Caco-2 (cell line): ENCODE measurements at regions not wholly inside any gene's neighbourhood (a gene's known extent, or its start where the extent isn't known, plus 50 kb on each side); places are given as distances from the start of the nearest gene placed in this dataset.

Source experiments
- BruUV-seq: library from RNA; stranded (reverse); fragments of 400-500 nt; replicated peaks from 2 replicates; lab custom pipeline; 2021; lab: Mats Ljungman, UMichigan
- CTCF ChIA-PET: fragments of 300-600 bp; sonication (Branson Sonifier 250); formaldehyde crosslinking; loops from one replicate; lab custom pipeline; 2022; ENCODE audit warnings: antibody characterized with exemption; lab: Charles Lee
- POLR2A ChIA-PET: fragments of 300-600 bp; sonication (Branson Sonifier 250); formaldehyde crosslinking; loops from one replicate; lab custom pipeline; 2022; ENCODE audit warnings: antibody characterized with exemption; lab: Charles Lee
- DNase-seq, 2 experiments: peaks; one replicate each; pipeline versions ENCODE4 v3.0.0 to v3.0.0-alpha.2; 2020 to 2022
- H3K27me3 ChIP-seq: replicated peaks from 2 replicates; pipeline ENCODE4 v1.6.0; 2011; ENCODE audit warnings: low read length; ENCODE audit not compliant: control insufficient read depth, insufficient read depth
- H3K36me3 ChIP-seq: 2 replicates; pipeline ENCODE4 v1.5.1; 2011; ENCODE audit warnings: low read length; ENCODE audit not compliant: control insufficient read depth, insufficient read depth
- H3K4me1 ChIP-seq: fragments of 250-450 bp; sonication (Bioruptor Pico); 2 replicates; pipeline ENCODE4 v1.5.1; 2020; ENCODE audit warnings: mild to moderate bottlenecking
- H3K4me3 ChIP-seq: 2 replicates; pipeline ENCODE4 v1.5.1; 2011; ENCODE audit warnings: low read depth, mild to moderate bottlenecking, control low read depth, low read length
- H3K9me3 ChIP-seq: fragments of 250-450 bp; sonication (Bioruptor Pico); 2 replicates; pipeline ENCODE4 v1.5.1; 2020; ENCODE audit warnings: mild to moderate bottlenecking, moderate library complexity
- H3K27ac Mint-ChIP-seq: one replicate; pipeline ENCODE4 v1.8.0; 2022; ENCODE audit warnings: mixed read lengths; ENCODE audit not compliant: unreplicated experiment
- H3K27me3 Mint-ChIP-seq: one replicate; pipeline ENCODE4 v1.8.0; 2022; ENCODE audit warnings: mixed read lengths; ENCODE audit not compliant: insufficient read depth, unreplicated experiment
- H3K36me3 Mint-ChIP-seq: one replicate; pipeline ENCODE4 v1.8.0; 2022; ENCODE audit warnings: mild to moderate bottlenecking, mixed read lengths; ENCODE audit not compliant: insufficient read depth, unreplicated experiment
- H3K4me1 Mint-ChIP-seq: one replicate; pipeline ENCODE4 v1.8.0; 2022; ENCODE audit warnings: low read depth, mixed read lengths; ENCODE audit not compliant: unreplicated experiment
- H3K4me3 Mint-ChIP-seq: one replicate; pipeline ENCODE4 v1.8.0; 2022; ENCODE audit warnings: mild to moderate bottlenecking, moderate library complexity, mixed read lengths; ENCODE audit not compliant: unreplicated experiment
- H3K9me3 Mint-ChIP-seq: one replicate; pipeline ENCODE4 v1.8.0; 2022; ENCODE audit warnings: mixed read lengths; ENCODE audit not compliant: unreplicated experiment
- CTCF ChIP-seq, 2 experiments: fragments of 200-600 bp in 1 of 2; IDR thresholded peaks; 1 replicate in 1 of 2; 2 replicates in 1 of 2; pipeline versions ENCODE4 v1.5.1 to v1.8.0; 2011 to 2022; ENCODE audit warnings: antibody characterized with exemption in 1 of 2, control low read depth in 1 of 2, inconsistent platforms in 1 of 2, low read depth in 1 of 2, low read length in 1 of 2, mild to moderate bottlenecking in 1 of 2, moderate library complexity in 1 of 2; ENCODE audit not compliant: insufficient read depth in 1 of 2, severe bottlenecking in 1 of 2, unreplicated experiment in 1 of 2
- intact Hi-C: fragments of 100-400 bp; cut with micrococcal nuclease; formaldehyde crosslinking; loops from one replicate; pipeline ENCODE4 v1.10.0; 2022; ENCODE audit not compliant: unreplicated experiment

- intact Hi-C loops, result no loop called here
- H3K4me1 ChIP-seq, result no peaks in the 10 kb centered on the region
- peaks cover 7% of the 10 kb centered on the region for H3K27me3 Mint-ChIP-seq
- no peak overlapping the region for H3K4me3 Mint-ChIP-seq
- H3K9me3 Mint-ChIP-seq, result no peaks in the 10 kb centered on the region
- no peaks in the 10 kb centered on the region for H3K4me1 Mint-ChIP-seq
- no peaks in the 10 kb centered on the region for H3K36me3 Mint-ChIP-seq
- no TSS peak for BruUV-seq
- H3K9me3 ChIP-seq, result no peaks in the 10 kb centered on the region; the same call in 1 of the 2 replicates
- DNase-seq, result no peak
- ChIA-PET POLR2A (no interaction called here), CTCF (no interaction called here)
- no peaks in the 10 kb centered on the region for H3K27me3 ChIP-seq
- H3K36me3 ChIP-seq, result no peaks in the 10 kb centered on the region
- H3K27ac Mint-ChIP-seq, result no peak overlapping the region
- TF ChIP-seq CTCF (IDR thresholded peaks at IDR 0.05; ENCODE audit: insufficient read depth in 1 of 2, low read depth in 1 of 2, low read length in 1 of 2, severe bottlenecking in 1 of 2, unreplicated experiment in 1 of 2), result no peak
- H3K4me3 ChIP-seq, result no peak overlapping the region
These were observed 63.6 kb upstream of the BMPER start for GRCh38 chr7:33841705-33842129.

GRCh38 chr7:33842150-33842549 is 63.2 kb upstream of the BMPER start:
- no peak for TF ChIP-seq CTCF (IDR thresholded peaks at IDR 0.05; ENCODE audit: insufficient read depth in 1 of 2, low read depth in 1 of 2, low read length in 1 of 2, severe bottlenecking in 1 of 2, unreplicated experiment in 1 of 2)
- no TSS peak for BruUV-seq
- ChIA-PET CTCF (no interaction called here), POLR2A (no interaction called here)
- no peaks in the 10 kb centered on the region for H3K27me3 ChIP-seq
- DNase-seq, result no peak
- H3K9me3 ChIP-seq, result no peaks in the 10 kb centered on the region
- no peak overlapping the region for H3K4me3 ChIP-seq
- no peaks in the 10 kb centered on the region for H3K4me1 Mint-ChIP-seq
- H3K27me3 Mint-ChIP-seq, result peaks cover 7% of the 10 kb centered on the region
- intact Hi-C loops, result no loop called here
- no peak overlapping the region for H3K27ac Mint-ChIP-seq
- no peaks in the 10 kb centered on the region for H3K9me3 Mint-ChIP-seq
- no peak overlapping the region for H3K4me3 Mint-ChIP-seq
- no peaks in the 10 kb centered on the region for H3K4me1 ChIP-seq
- no peaks in the 10 kb centered on the region for H3K36me3 ChIP-seq
- no peaks in the 10 kb centered on the region for H3K36me3 Mint-ChIP-seq

- Histone ChIP-seq H3K9me3 (no peaks in the 10 kb centered on the region), H3K4me1 (no peaks in the 10 kb centered on the region), H3K36me3 (no peaks in the 10 kb centered on the region), H3K27me3 (no peaks in the 10 kb centered on the region), H3K4me3 (no peak overlapping the region)
- DNase-seq, result no peak
- H3K4me3 Mint-ChIP-seq, result no peak overlapping the region
- no TSS peak for BruUV-seq
- no peaks in the 10 kb centered on the region for H3K36me3 Mint-ChIP-seq
- peaks cover 10% of the 10 kb centered on the region for H3K27me3 Mint-ChIP-seq
- no peaks in the 10 kb centered on the region for H3K9me3 Mint-ChIP-seq
- POLR2A ChIA-PET, result no interaction called here
- no peak overlapping the region for H3K27ac Mint-ChIP-seq
- intact Hi-C loops, result loop anchor here (2.0 kb wide), 1 partner anchor 39 kb away; no protein-coding TSS in a partner anchor
- CTCF ChIA-PET, result no interaction called here
- H3K4me1 Mint-ChIP-seq, result no peaks in the 10 kb centered on the region
- no peak for TF ChIP-seq CTCF (IDR thresholded peaks at IDR 0.05; ENCODE audit: insufficient read depth in 1 of 2, low read depth in 1 of 2, low read length in 1 of 2, severe bottlenecking in 1 of 2, unreplicated experiment in 1 of 2)
These were observed 59.3 kb upstream of the BMPER start for GRCh38 chr7:33845991-33846509.
